GM23338 (cell line): ENCODE measurements at regions not wholly inside any gene's neighbourhood (a gene's known extent, or its start where the extent isn't known, plus 50 kb on each side); places are given as distances from the start of the nearest gene placed in this dataset.

Experiments
- ATAC-seq: fragments of 200-7000 bp; cut with Tn5 transposase; 3 replicates; pipeline ENCODE4 v1.9.1; 2020
- DNase-seq: peaks from one replicate; pipeline ENCODE4 v3.0.0-alpha.2; 2015; ENCODE audit warnings: low spot score
- H2AFZ ChIP-seq: fragments of 200-600 bp; sonication (generic); 2 replicates; pipeline ENCODE4 v1.8.0; 2016; ENCODE audit warnings: antibody characterized with exemption, mild to moderate bottlenecking, moderate library complexity
- H3F3A ChIP-seq: fragments of 200-600 bp; sonication (generic); replicated peaks from 2 replicates; pipeline ENCODE4 v1.8.0; 2017; ENCODE audit warnings: antibody characterized with exemption, mixed run types, low read depth
- H3K27ac ChIP-seq: fragments of 200-600 bp; sonication (generic); 2 replicates; pipeline ENCODE4 v1.6.1; 2016; ENCODE audit warnings: low read depth
- H3K27me3 ChIP-seq: fragments of 200-600 bp; sonication (generic); 2 replicates; pipeline ENCODE4 v1.8.0; 2016; ENCODE audit warnings: mild to moderate bottlenecking, mixed run types, moderate library complexity; ENCODE audit not compliant: insufficient read depth
- H3K36me3 ChIP-seq: fragments of 200-600 bp; sonication (generic); 2 replicates; pipeline ENCODE4 v1.8.0; 2016; ENCODE audit warnings: mild to moderate bottlenecking; ENCODE audit not compliant: insufficient read depth
- H3K4me1 ChIP-seq: fragments of 200-600 bp; sonication (generic); 2 replicates; pipeline ENCODE4 v1.8.0; 2016; ENCODE audit warnings: mild to moderate bottlenecking, moderate library complexity; ENCODE audit not compliant: insufficient read depth
- H3K4me2 ChIP-seq: fragments of 200-600 bp; sonication (generic); 2 replicates; pipeline ENCODE4 v1.7.1; 2017; ENCODE audit warnings: mixed run types
- H3K4me3 ChIP-seq: fragments of 200-600 bp; sonication (generic); 2 replicates; pipeline ENCODE4 v1.6.1; 2016; ENCODE audit warnings: mixed run types
- H3K79me2 ChIP-seq: fragments of 200-600 bp; sonication (generic); replicated peaks from 2 replicates; pipeline ENCODE4 v1.8.0; 2017; ENCODE audit warnings: mild to moderate bottlenecking; ENCODE audit not compliant: insufficient read depth
- H3K9me2 ChIP-seq: fragments of 200-600 bp; sonication (generic); 2 replicates; pipeline ENCODE4 v1.8.0; 2017; ENCODE audit not compliant: insufficient read depth
- H4K20me1 ChIP-seq: fragments of 200-600 bp; sonication (generic); replicated peaks from 2 replicates; pipeline ENCODE4 v1.8.0; 2017; ENCODE audit warnings: mild to moderate bottlenecking; ENCODE audit not compliant: insufficient read depth
- H3K27ac Mint-ChIP-seq: 2 replicates; pipeline ENCODE4 v1.8.0; 2020; ENCODE audit warnings: inconsistent platforms, mild to moderate bottlenecking, moderate library complexity, mixed read lengths
- H3K27me3 Mint-ChIP-seq: 3 replicates; pipeline ENCODE4 v1.8.0; 2022; ENCODE audit warnings: low read depth, mild to moderate bottlenecking, moderate library complexity, mixed read lengths, inconsistent platforms; ENCODE audit not compliant: insufficient read depth, poor library complexity
- H3K36me3 Mint-ChIP-seq: 3 replicates; pipeline ENCODE4 v1.8.0; 2021; ENCODE audit warnings: low read depth, mild to moderate bottlenecking, inconsistent platforms, moderate library complexity, mixed read lengths
- H3K4me1 Mint-ChIP-seq: 3 replicates; pipeline ENCODE4 v1.8.0; 2020; ENCODE audit warnings: mild to moderate bottlenecking, inconsistent platforms, mixed read lengths
- H3K4me3 Mint-ChIP-seq: 3 replicates; pipeline ENCODE4 v1.8.0; 2021; ENCODE audit warnings: moderate library complexity, mild to moderate bottlenecking, inconsistent platforms, mixed read lengths
- H3K9me3 Mint-ChIP-seq: 3 replicates; pipeline ENCODE4 v1.8.0; 2020; ENCODE audit warnings: moderate library complexity, mild to moderate bottlenecking, inconsistent platforms, mixed read lengths
- CTCF ChIP-seq, 2 experiments: fragments of 200-600 bp in 1 of 2; sonication (generic) in 1 of 2; conservative IDR thresholded peaks; 2 replicates each; pipeline versions ENCODE4 v1.5.1 to v1.6.1; 2016 to 2017; ENCODE audit warnings: antibody characterized with exemption in 2 of 2, low read depth in 2 of 2, mild to moderate bottlenecking in 2 of 2, moderate library complexity in 1 of 2
- ETS1 ChIP-seq: IDR thresholded peaks from 2 replicates; pipeline ENCODE4 v1.6.1; 2016; ENCODE audit warnings: antibody characterized with exemption
- EZH2 ChIP-seq: fragments of 200-600 bp; sonication (generic); IDR thresholded peaks from one replicate; pipeline ENCODE4 v1.8.0; 2017; ENCODE audit warnings: antibody characterized with exemption, mild to moderate bottlenecking, low read depth; ENCODE audit not compliant: unreplicated experiment
- NANOG ChIP-seq: IDR thresholded peaks from 2 replicates; pipeline ENCODE4 v1.6.1; 2016; ENCODE audit warnings: antibody characterized with exemption, borderline replicate concordance
- POLR2AphosphoS5 ChIP-seq: IDR thresholded peaks from 2 replicates; pipeline ENCODE4 v1.6.1; 2016; ENCODE audit warnings: antibody characterized with exemption, low read depth
- STAT1 ChIP-seq: IDR thresholded peaks from one replicate; pipeline ENCODE4 v1.6.1; 2016; ENCODE audit warnings: antibody characterized with exemption; ENCODE audit not compliant: unreplicated experiment
- ZNF462 ChIP-seq: fragments of 250-450 bp; sonication (Bioruptor Pico); IDR thresholded peaks from 2 replicates; pipeline ENCODE4 v1.5.0; 2020; ENCODE audit warnings: mild to moderate bottlenecking, moderate library complexity

- no peak for TF ChIP-seq ETS1
- TF ChIP-seq STAT1 = no peak
- no peak for TF ChIP-seq EZH2
- TF ChIP-seq NANOG = no peak
- TF ChIP-seq POLR2AphosphoS5 = no peak
Measured at GRCh38 chr17:77330602-77331081, 189.9 kb downstream of the SEC14L1 start (continued).

GRCh38 chr17:77331301-77331864 is 190.6 kb downstream of the SEC14L1 start:
- Histone ChIP-seq H3K4me2 (peak overlapping the region; percentile 72), H3K79me2 (peaks cover 32% of the 10 kb centered on the region), H3K9me2 (no peaks in the 10 kb centered on the region), H4K20me1 (0 out of 2 replicates have a peak, but pooled peaks cover 5% of the 10 kb centered on the region), H3K4me1 (no peaks in the 10 kb centered on the region), H3F3A (no peaks in the 10 kb centered on the region), H3K36me3 (no peaks in the 10 kb centered on the region; the same call in 1 of the 2 replicates), H3K4me3 (peak overlapping the region; percentile 46), H2AFZ (no peak overlapping the region), H3K27me3 (no peaks in the 10 kb centered on the region), H3K27ac (0 out of 2 replicates have a peak overlapping the region, but pooled peaks have one; percentile 20)
- Mint-ChIP-seq H3K36me3 (no peaks in the 10 kb centered on the region), H3K27ac (no peak overlapping the region), H3K4me1 (peaks cover 19% of the 10 kb centered on the region), H3K9me3 (no peaks in the 10 kb centered on the region; the same call in 2 of the 3 replicates), H3K4me3 (peak overlapping the region; percentile 52; the same call in 2 of the 3 replicates), H3K27me3 (peaks cover 2% of the 10 kb centered on the region)
- DNase-seq = peak; percentile 96
- ATAC-seq = peak; percentile 91
- TF ChIP-seq CTCF (conservative IDR thresholded peaks at IDR 0.05; ENCODE audit: low read depth in 2 of 2) (peak; percentile 79 to 95), ZNF462 (no peak)
